ENCODE measurements at regions not wholly inside any gene's neighbourhood (a gene's known extent, or its start where the extent isn't known, plus 50 kb on each side); places are given as distances from the start of the nearest gene placed in this dataset.

DNA sequence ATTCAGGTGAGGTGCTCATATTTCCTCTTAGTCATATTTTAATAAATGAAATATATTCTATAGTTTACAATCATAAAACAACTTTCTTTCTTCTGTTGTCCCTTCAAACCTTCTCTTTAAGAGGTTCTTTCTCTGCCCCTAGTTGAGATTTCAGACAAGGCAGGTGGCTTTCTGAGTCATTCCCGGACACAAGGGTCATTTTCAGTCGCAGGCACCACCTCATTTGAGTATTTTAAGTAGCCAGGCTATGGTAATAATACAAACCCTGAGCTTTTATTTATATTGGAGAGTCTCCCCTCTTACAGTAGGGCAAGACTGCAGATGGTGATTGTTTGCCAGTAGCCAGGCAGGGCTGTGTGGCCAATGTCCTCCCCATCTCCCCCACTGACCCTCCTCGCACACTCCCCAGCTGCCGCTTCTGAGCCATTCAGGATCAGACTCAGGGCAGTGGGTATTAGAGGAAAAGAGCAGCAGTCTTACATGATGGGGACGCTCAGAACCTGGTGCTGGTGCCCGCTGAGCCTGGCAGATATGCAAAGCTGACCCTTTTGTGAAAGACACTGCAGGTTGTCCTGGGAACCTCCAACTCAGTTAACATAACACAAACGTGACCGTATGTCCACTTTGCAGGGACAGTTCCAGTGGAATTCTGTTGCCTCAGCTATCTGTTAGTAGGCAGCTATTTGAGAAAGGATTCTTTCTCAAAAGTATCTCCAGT lies 101.1 kb upstream of the BCL2L14 start:
- CTCF ChIA-PET, result no interaction called here
- POLR2A ChIA-PET, result no interaction called here
- Histone ChIP-seq H3K9me3 (ENCODE audit: control insufficient read depth, insufficient read depth, low read depth, low read length) (no peaks in the 10 kb centered on the region), H3K4me3 (ENCODE audit: low read depth, low read length) (no peak overlapping the region), H3K36me3 (ENCODE audit: control insufficient read depth in 2 of 2, insufficient read depth in 1 of 2, low read length in 2 of 2) (no peaks in the 10 kb centered on the region), H3K27ac (ENCODE audit: extremely low read depth, low read depth, low read length) (no peak overlapping the region), H3K4me1 (ENCODE audit: control insufficient read depth, insufficient read depth, low read length) (no peaks in the 10 kb centered on the region)
- TF ChIP-seq ZNF830 (tag by site-specific recombination; IDR thresholded peaks at IDR 0.05; ENCODE audit: low read depth) (no peak), ZNF18 (tag by site-specific recombination; IDR thresholded peaks at IDR 0.05) (no peak), ZNF169 (tag by site-specific recombination; IDR thresholded peaks at IDR 0.05) (no peak), ZSCAN5A (tag by site-specific recombination; IDR thresholded peaks at IDR 0.05) (no peak), WT1 (tag by site-specific recombination; IDR thresholded peaks at IDR 0.05) (no peak), ZNF223 (tag by site-specific recombination; IDR thresholded peaks at IDR 0.05) (no peak)

DNA sequence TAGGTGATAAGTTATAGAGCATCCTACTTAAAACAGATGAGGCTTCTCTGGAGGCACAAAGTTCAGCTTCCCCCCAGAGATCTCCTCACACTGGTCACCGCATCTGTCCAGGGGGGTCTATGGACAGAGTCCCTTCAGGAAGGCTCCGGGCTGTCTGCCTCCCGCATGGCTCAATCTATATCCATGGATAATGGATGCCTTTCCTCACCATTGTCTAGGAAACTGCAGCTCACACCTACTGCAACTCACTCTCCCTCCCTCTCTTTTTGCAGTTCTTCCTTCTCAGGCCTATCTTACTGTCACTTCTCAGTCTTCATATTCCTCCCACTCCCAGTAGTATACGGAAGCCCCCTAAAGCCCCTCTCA lies 100.6 kb upstream of the BCL2L14 start:
- H3K4me1 ChIP-seq (ENCODE audit: control insufficient read depth, insufficient read depth, low read length), result no peaks in the 10 kb centered on the region
- POLR2A ChIA-PET, result no interaction called here
- no peak overlapping the region for H3K4me3 ChIP-seq (ENCODE audit: low read depth, low read length)
- TF ChIP-seq INSM2 (tag by site-specific recombination; IDR thresholded peaks at IDR 0.05), result no peak
- TF ChIP-seq, protein P1, sequence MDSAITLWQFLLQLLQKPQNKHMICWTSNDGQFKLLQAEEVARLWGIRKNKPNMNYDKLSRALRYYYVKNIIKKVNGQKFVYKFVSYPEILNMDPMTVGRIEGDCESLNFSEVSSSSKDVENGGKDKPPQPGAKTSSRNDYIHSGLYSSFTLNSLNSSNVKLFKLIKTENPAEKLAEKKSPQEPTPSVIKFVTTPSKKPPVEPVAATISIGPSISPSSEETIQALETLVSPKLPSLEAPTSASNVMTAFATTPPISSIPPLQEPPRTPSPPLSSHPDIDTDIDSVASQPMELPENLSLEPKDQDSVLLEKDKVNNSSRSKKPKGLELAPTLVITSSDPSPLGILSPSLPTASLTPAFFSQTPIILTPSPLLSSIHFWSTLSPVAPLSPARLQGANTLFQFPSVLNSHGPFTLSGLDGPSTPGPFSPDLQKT (IDR thresholded peaks at IDR 0.05; ENCODE audit: borderline replicate concordance, low read depth, low read length), result no peak
- TF ChIP-seq ZNF768 (tag by site-specific recombination; IDR thresholded peaks at IDR 0.05), result no peak
- no peak for TF ChIP-seq ZFHX2 (tag by site-specific recombination; conservative IDR thresholded peaks at IDR 0.05)
- no peak for TF ChIP-seq ZNF132 (tag by site-specific recombination; IDR thresholded peaks at IDR 0.05; ENCODE audit: borderline replicate concordance)
- no peak for TF ChIP-seq ZNF423 (tag by site-specific recombination; IDR thresholded peaks at IDR 0.05)
- no peak for TF ChIP-seq ZNF510 (tag by site-specific recombination; IDR thresholded peaks at IDR 0.05; ENCODE audit: insufficient replicate concordance)
- TF ChIP-seq ZNF138 (tag by site-specific recombination; IDR thresholded peaks at IDR 0.05; ENCODE audit: borderline replicate concordance), result no peak
- TF ChIP-seq, protein P2, sequence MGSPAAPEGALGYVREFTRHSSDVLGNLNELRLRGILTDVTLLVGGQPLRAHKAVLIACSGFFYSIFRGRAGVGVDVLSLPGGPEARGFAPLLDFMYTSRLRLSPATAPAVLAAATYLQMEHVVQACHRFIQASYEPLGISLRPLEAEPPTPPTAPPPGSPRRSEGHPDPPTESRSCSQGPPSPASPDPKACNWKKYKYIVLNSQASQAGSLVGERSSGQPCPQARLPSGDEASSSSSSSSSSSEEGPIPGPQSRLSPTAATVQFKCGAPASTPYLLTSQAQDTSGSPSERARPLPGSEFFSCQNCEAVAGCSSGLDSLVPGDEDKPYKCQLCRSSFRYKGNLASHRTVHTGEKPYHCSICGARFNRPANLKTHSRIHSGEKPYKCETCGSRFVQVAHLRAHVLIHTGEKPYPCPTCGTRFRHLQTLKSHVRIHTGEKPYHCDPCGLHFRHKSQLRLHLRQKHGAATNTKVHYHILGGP (tag by site-specific recombination; IDR thresholded peaks at IDR 0.05), result no peak
- TF ChIP-seq ZNF133 (tag by site-specific recombination; IDR thresholded peaks at IDR 0.05), result no peak
- TF ChIP-seq, protein P3, sequence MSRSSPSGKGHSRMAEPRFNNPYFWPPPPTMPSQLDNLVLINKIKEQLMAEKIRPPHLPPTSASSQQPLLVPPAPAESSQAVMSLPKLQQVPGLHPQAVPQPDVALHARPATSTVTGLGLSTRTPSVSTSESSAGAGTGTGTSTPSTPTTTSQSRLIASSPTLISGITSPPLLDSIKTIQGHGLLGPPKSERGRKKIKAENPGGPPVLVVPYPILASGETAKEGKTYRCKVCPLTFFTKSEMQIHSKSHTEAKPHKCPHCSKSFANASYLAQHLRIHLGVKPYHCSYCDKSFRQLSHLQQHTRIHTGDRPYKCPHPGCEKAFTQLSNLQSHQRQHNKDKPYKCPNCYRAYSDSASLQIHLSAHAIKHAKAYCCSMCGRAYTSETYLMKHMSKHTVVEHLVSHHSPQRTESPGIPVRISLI (tag by site-specific recombination; IDR thresholded peaks at IDR 0.05), result no peak
- no peak for TF ChIP-seq ZNF112 (tag by site-specific recombination; IDR thresholded peaks at IDR 0.05)
- no peak for TF ChIP-seq ZNF585B (tag by site-specific recombination; IDR thresholded peaks at IDR 0.05)
- TF ChIP-seq ZNF660 (tag by site-specific recombination; IDR thresholded peaks at IDR 0.05), result no peak
- TF ChIP-seq ZNF473 (tag by site-specific recombination; IDR thresholded peaks at IDR 0.05), result no peak
- TF ChIP-seq, protein P4, sequence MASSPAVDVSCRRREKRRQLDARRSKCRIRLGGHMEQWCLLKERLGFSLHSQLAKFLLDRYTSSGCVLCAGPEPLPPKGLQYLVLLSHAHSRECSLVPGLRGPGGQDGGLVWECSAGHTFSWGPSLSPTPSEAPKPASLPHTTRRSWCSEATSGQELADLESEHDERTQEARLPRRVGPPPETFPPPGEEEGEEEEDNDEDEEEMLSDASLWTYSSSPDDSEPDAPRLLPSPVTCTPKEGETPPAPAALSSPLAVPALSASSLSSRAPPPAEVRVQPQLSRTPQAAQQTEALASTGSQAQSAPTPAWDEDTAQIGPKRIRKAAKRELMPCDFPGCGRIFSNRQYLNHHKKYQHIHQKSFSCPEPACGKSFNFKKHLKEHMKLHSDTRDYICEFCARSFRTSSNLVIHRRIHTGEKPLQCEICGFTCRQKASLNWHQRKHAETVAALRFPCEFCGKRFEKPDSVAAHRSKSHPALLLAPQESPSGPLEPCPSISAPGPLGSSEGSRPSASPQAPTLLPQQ (tag by site-specific recombination; IDR thresholded peaks at IDR 0.05), result no peak
- no peak for TF ChIP-seq ZNF621 (tag by site-specific recombination; IDR thresholded peaks at IDR 0.05)
- no peaks in the 10 kb centered on the region for H3K9me3 ChIP-seq (ENCODE audit: control insufficient read depth, insufficient read depth, low read depth, low read length)
- H3K27ac ChIP-seq (ENCODE audit: extremely low read depth, low read depth, low read length), result no peak overlapping the region
- no peaks in the 10 kb centered on the region for H3K36me3 ChIP-seq (ENCODE audit: control insufficient read depth in 2 of 2, insufficient read depth in 1 of 2, low read length in 2 of 2)
- CTCF ChIA-PET, result no interaction called here
